IPS-NIHi7 (cell line): ENCODE measurements at regions not wholly inside any gene's neighbourhood (a gene's known extent, or its start where the extent isn't known, plus 50 kb on each side); places are given as distances from the start of the nearest gene placed in this dataset.

Experiments
- DNase-seq: peaks from one replicate; pipeline ENCODE4 v3.0.0; 2012; ENCODE audit warnings: mixed read lengths; ENCODE audit errors: extremely low spot score

- no peak for DNase-seq
Measured at GRCh38 chr11:130737041-130737830, 179.0 kb downstream of the SNX19 start.

GRCh38 chr11:130737866-130738431 lies 178.3 kb downstream of the SNX19 start:
- DNase-seq = no peak

GRCh38 chr11:130738611-130739010 lies 177.7 kb downstream of the SNX19 start:
- DNase-seq = no peak

GRCh38 chr11:130740819-130741218 lies 175.5 kb downstream of the SNX19 start:
- no peak for DNase-seq

- DNase-seq = no peak
Measured at GRCh38 chr11:130744794-130745193, 171.5 kb downstream of the SNX19 start.

- no peak for DNase-seq
Measured at GRCh38 chr11:130749216-130749615, 167.1 kb downstream of the SNX19 start.

- peak; percentile 35 for DNase-seq
Measured at GRCh38 chr11:130760515-130761125, 155.7 kb downstream of the SNX19 start.

- no peak for DNase-seq
Measured at GRCh38 chr11:130761560-130762220, 154.6 kb downstream of the SNX19 start.

GRCh38 chr11:130762638-130763037 lies 153.6 kb downstream of the SNX19 start:
- DNase-seq = no peak

- DNase-seq = no peak
Measured at GRCh38 chr11:130763087-130763980, 152.9 kb downstream of the SNX19 start.

- DNase-seq = no peak
Measured at GRCh38 chr11:130765406-130765805, 150.9 kb downstream of the SNX19 start.

GRCh38 chr11:130765951-130766649 lies 150.2 kb downstream of the SNX19 start:
- no peak for DNase-seq

- DNase-seq = no peak
Measured at GRCh38 chr11:130766650-130767565, 149.4 kb downstream of the SNX19 start.

GRCh38 chr11:130769782-130770535 lies 146.3 kb downstream of the SNX19 start:
- no peak for DNase-seq

GRCh38 chr11:130771708-130772107 lies 144.6 kb downstream of the SNX19 start:
- no peak for DNase-seq

GRCh38 chr11:130772266-130773227 lies 143.7 kb downstream of the SNX19 start:
- no peak for DNase-seq

GRCh38 chr11:130773244-130773820 lies 142.9 kb downstream of the SNX19 start:
- DNase-seq = no peak
